Caco-2 (cell line): ENCODE measurements at regions not wholly inside any gene's neighbourhood (a gene's known extent, or its start where the extent isn't known, plus 50 kb on each side); places are given as distances from the start of the nearest gene placed in this dataset.

Experiments
- BruUV-seq: library from RNA; stranded (reverse); fragments of 400-500 nt; replicated peaks from 2 replicates; lab custom pipeline; 2021; lab: Mats Ljungman, UMichigan
- CTCF ChIA-PET: fragments of 300-600 bp; sonication (Branson Sonifier 250); formaldehyde crosslinking; loops from one replicate; lab custom pipeline; 2022; ENCODE audit warnings: antibody characterized with exemption; lab: Charles Lee
- POLR2A ChIA-PET: fragments of 300-600 bp; sonication (Branson Sonifier 250); formaldehyde crosslinking; loops from one replicate; lab custom pipeline; 2022; ENCODE audit warnings: antibody characterized with exemption; lab: Charles Lee
- DNase-seq, 2 experiments: peaks; one replicate each; pipeline versions ENCODE4 v3.0.0 to v3.0.0-alpha.2; 2020 to 2022
- H3K27me3 ChIP-seq: replicated peaks from 2 replicates; pipeline ENCODE4 v1.6.0; 2011; ENCODE audit warnings: low read length; ENCODE audit not compliant: control insufficient read depth, insufficient read depth
- H3K36me3 ChIP-seq: 2 replicates; pipeline ENCODE4 v1.5.1; 2011; ENCODE audit warnings: low read length; ENCODE audit not compliant: control insufficient read depth, insufficient read depth
- H3K4me1 ChIP-seq: fragments of 250-450 bp; sonication (Bioruptor Pico); 2 replicates; pipeline ENCODE4 v1.5.1; 2020; ENCODE audit warnings: mild to moderate bottlenecking
- H3K4me3 ChIP-seq: 2 replicates; pipeline ENCODE4 v1.5.1; 2011; ENCODE audit warnings: low read depth, mild to moderate bottlenecking, control low read depth, low read length
- H3K9me3 ChIP-seq: fragments of 250-450 bp; sonication (Bioruptor Pico); 2 replicates; pipeline ENCODE4 v1.5.1; 2020; ENCODE audit warnings: mild to moderate bottlenecking, moderate library complexity
- H3K27ac Mint-ChIP-seq: one replicate; pipeline ENCODE4 v1.8.0; 2022; ENCODE audit warnings: mixed read lengths; ENCODE audit not compliant: unreplicated experiment
- H3K27me3 Mint-ChIP-seq: one replicate; pipeline ENCODE4 v1.8.0; 2022; ENCODE audit warnings: mixed read lengths; ENCODE audit not compliant: insufficient read depth, unreplicated experiment
- H3K36me3 Mint-ChIP-seq: one replicate; pipeline ENCODE4 v1.8.0; 2022; ENCODE audit warnings: mild to moderate bottlenecking, mixed read lengths; ENCODE audit not compliant: insufficient read depth, unreplicated experiment
- H3K4me1 Mint-ChIP-seq: one replicate; pipeline ENCODE4 v1.8.0; 2022; ENCODE audit warnings: low read depth, mixed read lengths; ENCODE audit not compliant: unreplicated experiment
- H3K4me3 Mint-ChIP-seq: one replicate; pipeline ENCODE4 v1.8.0; 2022; ENCODE audit warnings: mild to moderate bottlenecking, moderate library complexity, mixed read lengths; ENCODE audit not compliant: unreplicated experiment
- H3K9me3 Mint-ChIP-seq: one replicate; pipeline ENCODE4 v1.8.0; 2022; ENCODE audit warnings: mixed read lengths; ENCODE audit not compliant: unreplicated experiment
- CTCF ChIP-seq, 2 experiments: fragments of 200-600 bp in 1 of 2; IDR thresholded peaks; 1 replicate in 1 of 2; 2 replicates in 1 of 2; pipeline versions ENCODE4 v1.5.1 to v1.8.0; 2011 to 2022; ENCODE audit warnings: antibody characterized with exemption in 1 of 2, control low read depth in 1 of 2, inconsistent platforms in 1 of 2, low read depth in 1 of 2, low read length in 1 of 2, mild to moderate bottlenecking in 1 of 2, moderate library complexity in 1 of 2; ENCODE audit not compliant: insufficient read depth in 1 of 2, severe bottlenecking in 1 of 2, unreplicated experiment in 1 of 2
- intact Hi-C: fragments of 100-400 bp; cut with micrococcal nuclease; formaldehyde crosslinking; loops from one replicate; pipeline ENCODE4 v1.10.0; 2022; ENCODE audit not compliant: unreplicated experiment

DNA sequence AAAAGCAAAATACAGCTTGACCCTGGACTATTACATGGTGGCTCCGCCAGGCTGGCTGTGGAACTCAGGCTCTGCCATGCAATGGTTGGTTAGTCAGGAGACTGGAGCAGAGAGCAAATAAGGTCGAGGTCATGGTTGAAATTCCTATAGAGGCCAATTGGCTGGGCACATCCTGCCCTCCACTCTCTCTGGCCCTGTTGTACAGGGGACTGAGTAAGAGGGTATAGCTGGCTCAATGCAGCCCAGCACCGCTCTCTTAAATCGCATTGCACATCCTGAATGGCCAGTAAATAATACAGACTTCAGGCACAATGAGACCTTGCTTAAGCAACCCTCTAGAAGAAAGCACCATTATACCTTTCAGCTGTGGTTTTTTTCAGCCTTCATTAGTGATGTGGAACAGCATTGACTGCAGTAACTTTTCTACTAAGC lies 59.3 kb upstream of the PPP2R5A start:
- Mint-ChIP-seq H3K36me3 (no peaks in the 10 kb centered on the region), H3K4me3 (no peak overlapping the region), H3K27ac (no peak overlapping the region), H3K9me3 (no peaks in the 10 kb centered on the region), H3K27me3 (no peaks in the 10 kb centered on the region), H3K4me1 (peaks cover 39% of the 10 kb centered on the region)
- CTCF ChIA-PET = no interaction called here
- Histone ChIP-seq H3K4me3 (no peak overlapping the region), H3K36me3 (no peaks in the 10 kb centered on the region), H3K4me1 (peaks cover 20% of the 10 kb centered on the region), H3K9me3 (no peaks in the 10 kb centered on the region), H3K27me3 (no peaks in the 10 kb centered on the region)
- intact Hi-C loops = no loop called here
- POLR2A ChIA-PET = no interaction called here
- BruUV-seq = no TSS peak
- no peak for DNase-seq
- no peak for TF ChIP-seq CTCF (IDR thresholded peaks at IDR 0.05; ENCODE audit: insufficient read depth in 1 of 2, low read depth in 1 of 2, low read length in 1 of 2, severe bottlenecking in 1 of 2, unreplicated experiment in 1 of 2)

GRCh38 chr1:212226467-212226866 lies 58.7 kb upstream of the PPP2R5A start:
- no peak overlapping the region for H3K4me3 Mint-ChIP-seq
- H3K4me1 Mint-ChIP-seq = peaks cover 39% of the 10 kb centered on the region
- Histone ChIP-seq H3K4me1 (peaks cover 14% of the 10 kb centered on the region), H3K36me3 (no peaks in the 10 kb centered on the region), H3K9me3 (no peaks in the 10 kb centered on the region), H3K4me3 (no peak overlapping the region), H3K27me3 (no peaks in the 10 kb centered on the region)
- no peaks in the 10 kb centered on the region for H3K27me3 Mint-ChIP-seq
- intact Hi-C loops = no loop called here
- H3K9me3 Mint-ChIP-seq = no peaks in the 10 kb centered on the region
- no peak for DNase-seq
- POLR2A ChIA-PET = no interaction called here
- CTCF ChIA-PET = no interaction called here
- no TSS peak for BruUV-seq
- TF ChIP-seq CTCF (IDR thresholded peaks at IDR 0.05; ENCODE audit: insufficient read depth in 1 of 2, low read depth in 1 of 2, low read length in 1 of 2, severe bottlenecking in 1 of 2, unreplicated experiment in 1 of 2) = no peak
- no peaks in the 10 kb centered on the region for H3K36me3 Mint-ChIP-seq
- no peak overlapping the region for H3K27ac Mint-ChIP-seq

GRCh38 chr1:212228076-212228475 lies 57.1 kb upstream of the PPP2R5A start:
- TF ChIP-seq CTCF (IDR thresholded peaks at IDR 0.05; ENCODE audit: insufficient read depth in 1 of 2, low read depth in 1 of 2, low read length in 1 of 2, severe bottlenecking in 1 of 2, unreplicated experiment in 1 of 2) = no peak
- intact Hi-C loops = no loop called here
- Mint-ChIP-seq H3K27ac (no peak overlapping the region), H3K4me3 (no peak overlapping the region), H3K4me1 (peaks cover 39% of the 10 kb centered on the region), H3K9me3 (no peaks in the 10 kb centered on the region), H3K27me3 (no peaks in the 10 kb centered on the region), H3K36me3 (no peaks in the 10 kb centered on the region)
- CTCF ChIA-PET = no interaction called here
- Histone ChIP-seq H3K4me1 (0 out of 2 replicates have a peak, but pooled peaks cover 8% of the 10 kb centered on the region), H3K9me3 (no peaks in the 10 kb centered on the region), H3K27me3 (no peaks in the 10 kb centered on the region), H3K36me3 (no peaks in the 10 kb centered on the region), H3K4me3 (no peak overlapping the region)
- BruUV-seq = no TSS peak
- DNase-seq = no peak
- POLR2A ChIA-PET = no interaction called here
